IgD-negative memory B cell (primary cell): ENCODE measurements at regions not wholly inside any gene's neighbourhood (a gene's known extent, or its start where the extent isn't known, plus 50 kb on each side); places are given as distances from the start of the nearest gene placed in this dataset.
"Not testable (repeated sequence)": the region's sequence is repeated elsewhere in the genome, so short reads cannot be mapped to it uniquely, and the experiment has no call there.

Source experiments
- H3K27ac Mint-ChIP-seq, 3 donors: one replicate each; pipeline ENCODE4 v1.8.0; 2020 to 2022; ENCODE audit warnings: mild to moderate bottlenecking in 3 of 3, mixed read lengths in 3 of 3, moderate library complexity in 1 of 3
- H3K27me3 Mint-ChIP-seq: one replicate; pipeline ENCODE4 v1.8.0; 2021; ENCODE audit warnings: mixed read lengths
- H3K36me3 Mint-ChIP-seq: one replicate; pipeline ENCODE4 v1.8.0; 2020; ENCODE audit warnings: mild to moderate bottlenecking, mixed read lengths
- H3K4me1 Mint-ChIP-seq, 3 donors: one replicate each; pipeline ENCODE4 v1.8.0; 2020 to 2022; ENCODE audit warnings: mixed read lengths in 3 of 3, mild to moderate bottlenecking in 1 of 3
- H3K4me3 Mint-ChIP-seq, 4 donors: one replicate each; pipeline ENCODE4 v1.8.0; 2020 to 2022; ENCODE audit warnings: mild to moderate bottlenecking in 4 of 4, mixed read lengths in 4 of 4, moderate library complexity in 3 of 4
- H3K9me3 Mint-ChIP-seq, 3 donors: one replicate each; pipeline ENCODE4 v1.8.0; 2020 to 2021; ENCODE audit warnings: mixed read lengths in 3 of 3, mild to moderate bottlenecking in 1 of 3

DNA sequence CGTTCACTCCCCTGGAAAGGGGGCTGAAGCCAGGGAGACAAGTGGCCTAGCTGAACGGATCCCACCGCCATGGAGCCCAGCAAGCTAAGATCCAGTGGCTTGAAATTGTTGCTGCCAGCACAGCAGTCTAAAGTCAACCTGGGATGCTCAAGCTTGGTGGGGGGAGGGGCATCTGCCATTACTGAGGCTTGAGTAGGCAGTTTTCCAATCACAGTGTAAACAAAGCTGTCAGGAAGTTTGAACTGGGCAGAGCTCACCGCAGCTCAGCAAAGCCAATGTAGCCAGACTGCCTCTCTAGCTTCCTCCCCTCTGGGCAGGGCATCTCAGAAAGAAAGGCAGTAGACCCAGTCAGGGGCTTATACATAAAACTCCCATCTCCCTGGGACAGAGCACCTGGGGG, 470.0 kb upstream of the DIAPH2 start:
- not testable (repeated sequence) for H3K9me3 Mint-ChIP-seq, H3K36me3 Mint-ChIP-seq, H3K27ac Mint-ChIP-seq, H3K27me3 Mint-ChIP-seq, H3K4me1 Mint-ChIP-seq, H3K4me3 Mint-ChIP-seq

DNA sequence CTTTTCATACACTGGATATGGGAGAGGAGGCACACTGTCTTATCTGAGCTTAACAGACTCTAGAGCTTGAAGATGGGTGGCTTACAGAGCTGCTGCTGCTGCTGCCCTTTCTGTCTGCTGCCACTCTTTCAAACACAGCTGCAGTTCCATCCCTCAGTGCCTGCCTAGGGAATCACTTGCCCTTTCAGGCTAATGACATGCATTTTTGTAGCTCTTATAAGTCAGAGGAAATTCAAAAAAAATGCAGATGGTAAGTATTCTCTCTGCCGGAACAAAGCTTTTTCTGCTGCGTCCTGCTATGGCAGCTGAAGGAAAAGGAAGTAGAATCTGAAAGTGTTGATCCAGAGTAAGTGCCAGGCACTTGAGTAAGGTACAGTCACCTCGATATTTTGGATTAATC, 460.4 kb upstream of the DIAPH2 start:
- Mint-ChIP-seq H3K4me1 (no peaks in the 10 kb centered on the region), H3K9me3 (peaks cover 0 to 2% (median 0%) of the 10 kb centered on the region in 3 donors), H3K27ac (no peak overlapping the region), H3K4me3 (no peak overlapping the region), H3K36me3 (peaks cover 2% of the 10 kb centered on the region), H3K27me3 (no peaks in the 10 kb centered on the region)

DNA sequence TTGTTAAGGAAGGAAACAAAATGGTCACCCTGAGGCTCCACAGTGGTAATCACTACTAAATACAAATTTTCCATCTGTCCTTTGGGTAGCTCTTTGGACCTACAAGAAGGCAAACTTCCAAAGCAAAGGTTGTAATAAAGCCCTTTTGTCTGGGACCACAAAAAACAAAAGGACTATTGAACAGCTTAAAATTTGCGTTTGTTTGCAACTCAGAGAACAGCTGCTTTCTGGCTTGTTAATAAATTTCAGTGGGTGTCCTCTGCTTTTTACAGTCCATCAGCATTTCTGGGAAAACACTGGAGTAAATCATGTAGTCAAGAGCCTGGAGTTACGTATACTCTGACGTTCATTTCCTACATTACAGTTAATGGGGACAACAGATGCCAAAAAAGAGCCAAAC, 439.7 kb upstream of the DIAPH2 start:
- Mint-ChIP-seq H3K27me3 (no peaks in the 10 kb centered on the region), H3K36me3 (no peaks in the 10 kb centered on the region), H3K4me1 (peaks cover 0 to 1% (median 0%) of the 10 kb centered on the region in 3 donors), H3K27ac (no peak overlapping the region), H3K9me3 (no peaks in the 10 kb centered on the region), H3K4me3 (no peak overlapping the region)

DNA sequence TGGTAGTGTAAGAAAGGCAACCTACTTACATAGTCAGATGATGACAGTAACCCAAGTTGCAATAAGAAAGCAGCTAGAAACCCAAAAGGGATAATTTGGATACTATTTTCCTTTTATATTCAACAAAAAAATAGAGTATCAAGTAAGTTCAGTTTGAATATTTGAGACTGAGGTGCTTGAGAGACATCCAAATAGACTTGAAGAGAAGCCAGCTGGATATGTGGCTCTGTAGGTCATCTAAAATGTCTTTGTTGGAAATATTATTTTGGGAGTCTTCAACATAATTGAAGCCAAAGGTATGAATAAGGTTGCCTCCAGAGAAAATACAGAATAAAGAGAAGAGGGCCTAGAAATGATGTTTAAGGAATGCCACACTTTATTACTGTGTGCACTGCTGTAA, 438.2 kb upstream of the DIAPH2 start:
- Mint-ChIP-seq H3K27ac (no peak overlapping the region), H3K9me3 (no peaks in the 10 kb centered on the region), H3K27me3 (no peaks in the 10 kb centered on the region), H3K4me1 (peaks cover 0 to 1% (median 0%) of the 10 kb centered on the region in 3 donors), H3K4me3 (no peak overlapping the region), H3K36me3 (no peaks in the 10 kb centered on the region)
